Stimulated activated CD4-positive, alpha-beta T cell treated with anti-CD3 and anti-CD28 coated beads, TNF-alpha, amount 100 ng/mL, for 4 hours (primary cell): ENCODE measurements at regions not wholly inside any gene's neighbourhood (a gene's known extent, or its start where the extent isn't known, plus 50 kb on each side); places are given as distances from the start of the nearest gene placed in this dataset.

Source experiments
- DNase-seq, 3 experiments: peaks; one replicate each; pipeline ENCODE4 v3.0.0-alpha.2; 2020; ENCODE audit warnings: low read depth in 3 of 3

GRCh38 chr3:105923140-105923539 lies 54.3 kb upstream of the CBLB start:
- DNase-seq: no peak

- no peak for DNase-seq
Measured at GRCh38 chr3:105927741-105928140, 58.9 kb upstream of the CBLB start.

GRCh38 chr3:105930733-105931132 lies 61.9 kb upstream of the CBLB start:
- DNase-seq: no peak

GRCh38 chr3:105931500-105931899 lies 62.7 kb upstream of the CBLB start:
- no peak for DNase-seq

- no peak for DNase-seq
Measured at GRCh38 chr3:105933871-105934270, 65.1 kb upstream of the CBLB start.

GRCh38 chr3:105938101-105938500 lies 69.3 kb upstream of the CBLB start:
- no peak for DNase-seq

- no peak for DNase-seq
Measured at GRCh38 chr3:105938806-105939205, 70.0 kb upstream of the CBLB start.

GRCh38 chr3:105944276-105944675 lies 75.5 kb upstream of the CBLB start:
- DNase-seq: no peak

GRCh38 chr3:105944721-105945120 lies 75.9 kb upstream of the CBLB start:
- DNase-seq: no peak

GRCh38 chr3:105948101-105948500 lies 79.3 kb upstream of the CBLB start:
- no peak for DNase-seq

GRCh38 chr3:105950881-105951600 lies 82.2 kb upstream of the CBLB start:
- no peak for DNase-seq

GRCh38 chr3:105953831-105954230 lies 85.0 kb upstream of the CBLB start:
- no peak for DNase-seq

- DNase-seq: no peak
Measured at GRCh38 chr3:105956306-105956705, 87.5 kb upstream of the CBLB start.

GRCh38 chr3:105957722-105958121 lies 88.9 kb upstream of the CBLB start:
- DNase-seq: no peak

- DNase-seq: no peak
Measured at GRCh38 chr3:105958237-105959000, 89.6 kb upstream of the CBLB start.

GRCh38 chr3:105959851-105960250 lies 91.0 kb upstream of the CBLB start:
- DNase-seq: no peak

GRCh38 chr3:105960381-105960780 lies 91.6 kb upstream of the CBLB start:
- no peak for DNase-seq

- DNase-seq: no peak
Measured at GRCh38 chr3:105963161-105963560, 94.3 kb upstream of the CBLB start.

- DNase-seq: no peak
Measured at GRCh38 chr3:105965384-105965783, 96.6 kb upstream of the CBLB start.

- DNase-seq: no peak
Measured at GRCh38 chr3:105967117-105967516, 98.3 kb upstream of the CBLB start.

- DNase-seq: no peak
Measured at GRCh38 chr3:105970283-105970682, 101.5 kb upstream of the CBLB start.

GRCh38 chr3:105972069-105972468 lies 103.3 kb upstream of the CBLB start:
- DNase-seq: no peak

- no peak for DNase-seq
Measured at GRCh38 chr3:105974381-105974780, 105.6 kb upstream of the CBLB start.
